GM21737 (cell line): ENCODE measurements at regions not wholly inside any gene's neighbourhood (a gene's known extent, or its start where the extent isn't known, plus 50 kb on each side); places are given as distances from the start of the nearest gene placed in this dataset.

Experiments used
- ATAC-seq: cut with Tn5 transposase; IDR thresholded peaks from one replicate; pipeline ENCODE4 v1.9.1; 2021; ENCODE audit warnings: mild to moderate bottlenecking, moderate library complexity; ENCODE audit not compliant: unreplicated experiment

- no peak for ATAC-seq
These were observed 413.5 kb upstream of the SEL1L start for GRCh38 chr14:81946834-81947798.

GRCh38 chr14:81952917-81953316, 419.3 kb upstream of the SEL1L start:
- ATAC-seq, result no peak

GRCh38 chr14:81953419-81953818, 419.8 kb upstream of the SEL1L start:
- ATAC-seq, result no peak

GRCh38 chr14:81955123-81955522, 421.5 kb upstream of the SEL1L start:
- ATAC-seq, result no peak

GRCh38 chr14:81960781-81961180, 427.1 kb upstream of the SEL1L start:
- no peak for ATAC-seq

- ATAC-seq, result no peak
These were observed 430.2 kb upstream of the SEL1L start for GRCh38 chr14:81963846-81964245.

GRCh38 chr14:81970307-81970706, 436.7 kb upstream of the SEL1L start:
- ATAC-seq, result no peak

GRCh38 chr14:81971911-81972310, 438.3 kb upstream of the SEL1L start:
- ATAC-seq, result no peak

- no peak for ATAC-seq
These were observed 438.9 kb upstream of the SEL1L start for GRCh38 chr14:81972601-81973000.

- ATAC-seq, result no peak
These were observed 440.9 kb upstream of the SEL1L start for GRCh38 chr14:81974543-81974942.

- no peak for ATAC-seq
These were observed 447.1 kb upstream of the SEL1L start for GRCh38 chr14:81980601-81981306.

GRCh38 chr14:81981307-81981675, 447.6 kb upstream of the SEL1L start:
- no peak for ATAC-seq

- ATAC-seq, result no peak
These were observed 448.4 kb upstream of the SEL1L start for GRCh38 chr14:81982046-81982445.

GRCh38 chr14:81986005-81986404, 452.4 kb upstream of the SEL1L start:
- ATAC-seq, result no peak

GRCh38 chr14:81989211-81989610, 455.6 kb upstream of the SEL1L start:
- no peak for ATAC-seq

- ATAC-seq, result peak; percentile 73
These were observed 456.7 kb upstream of the SEL1L start for GRCh38 chr14:81990312-81990761.

GRCh38 chr14:81991998-81992397, 458.3 kb upstream of the SEL1L start:
- no peak for ATAC-seq

GRCh38 chr14:81993432-81993831, 459.8 kb upstream of the SEL1L start:
- ATAC-seq, result no peak

- no peak for ATAC-seq
These were observed 469.8 kb upstream of the SEL1L start for GRCh38 chr14:82003426-82003825.

- ATAC-seq, result no peak
These were observed 475.4 kb upstream of the SEL1L start for GRCh38 chr14:82009076-82009475.

GRCh38 chr14:82009993-82010392, 476.3 kb upstream of the SEL1L start:
- ATAC-seq, result no peak

GRCh38 chr14:82011460-82011859, 477.8 kb upstream of the SEL1L start:
- no peak for ATAC-seq
